MV-4-11 (cell line): ENCODE measurements at regions not wholly inside any gene's neighbourhood (a gene's known extent, or its start where the extent isn't known, plus 50 kb on each side); places are given as distances from the start of the nearest gene placed in this dataset.
A peak's percentile ranks its signal among the peaks of the same experiment; 100 is the strongest.

Source experiments
- DNase-seq: peaks from one replicate; lab custom pipeline; 2025; lab: John Stamatoyannopoulos, UW

DNA sequence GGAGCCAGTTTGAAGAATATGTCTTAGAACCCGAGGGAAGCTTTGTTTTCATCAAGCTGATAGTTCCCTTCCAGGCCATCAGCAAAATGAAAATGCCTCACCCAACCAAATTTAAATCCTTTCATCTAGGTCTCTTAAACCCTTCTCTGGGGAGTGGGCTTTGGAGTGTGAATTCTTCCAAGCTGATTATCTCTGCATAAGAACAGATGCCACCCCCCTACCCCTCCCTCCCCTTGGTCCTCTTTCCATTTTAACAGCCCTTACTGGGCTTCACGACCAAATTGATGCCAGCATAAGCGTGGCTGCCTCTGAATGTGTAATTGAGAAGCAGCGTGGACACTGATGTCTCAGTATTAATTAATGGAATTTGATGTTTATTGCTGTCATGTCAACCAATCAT is 509.7 kb upstream of the CLINT1 start:
- DNase-seq = no peak

- DNase-seq = no peak
Observed at GRCh38 chr5:158364367-158364766, 505.4 kb upstream of the CLINT1 start.

GRCh38 chr5:158354958-158355357 is 496.0 kb upstream of the CLINT1 start:
- peak; percentile 19 for DNase-seq

DNA sequence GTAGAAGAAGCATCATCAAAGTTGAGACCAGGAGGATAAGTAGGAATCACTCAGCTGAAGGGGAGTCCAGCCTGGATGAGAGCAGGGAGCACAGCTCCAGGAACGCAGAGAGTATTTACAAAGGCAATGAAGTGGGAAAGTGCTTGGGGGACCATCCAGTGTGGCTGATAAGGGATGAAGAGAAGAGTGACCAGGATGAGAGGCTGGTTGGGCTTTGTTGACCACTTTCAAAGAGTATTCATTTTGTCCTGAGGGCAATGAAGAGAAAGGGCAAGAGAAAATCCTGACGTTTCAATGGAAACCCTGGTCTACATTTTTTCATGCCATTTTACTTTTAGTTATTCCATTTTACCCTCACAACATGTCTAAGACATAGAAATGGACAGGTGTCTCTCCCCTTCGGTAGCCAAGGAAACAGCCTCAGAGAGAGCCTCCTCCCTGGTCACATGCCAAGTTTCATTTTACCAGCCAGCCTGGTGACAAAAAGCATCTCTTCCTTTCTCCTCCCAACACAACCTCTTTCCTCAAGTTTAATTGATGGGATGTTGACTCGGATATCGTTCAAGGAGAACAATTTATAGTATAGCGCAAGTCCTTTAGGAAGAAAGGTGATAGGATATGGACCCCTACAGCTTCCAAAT is 492.7 kb upstream of the CLINT1 start:
- no peak for DNase-seq

- DNase-seq = no peak
Observed at GRCh38 chr5:158349987-158350386, 491.0 kb upstream of the CLINT1 start.

- DNase-seq = peak; percentile 19
Observed at GRCh38 chr5:158344376-158344775, 485.4 kb upstream of the CLINT1 start.

GRCh38 chr5:158340608-158341007 is 481.7 kb upstream of the CLINT1 start:
- no peak for DNase-seq

- DNase-seq = no peak
Observed at GRCh38 chr5:158326256-158326655, 467.3 kb upstream of the CLINT1 start.

- DNase-seq = no peak
Observed at GRCh38 chr5:158324236-158324635, 465.3 kb upstream of the CLINT1 start.

- no peak for DNase-seq
Observed at GRCh38 chr5:158322620-158323019, 463.7 kb upstream of the CLINT1 start.

DNA sequence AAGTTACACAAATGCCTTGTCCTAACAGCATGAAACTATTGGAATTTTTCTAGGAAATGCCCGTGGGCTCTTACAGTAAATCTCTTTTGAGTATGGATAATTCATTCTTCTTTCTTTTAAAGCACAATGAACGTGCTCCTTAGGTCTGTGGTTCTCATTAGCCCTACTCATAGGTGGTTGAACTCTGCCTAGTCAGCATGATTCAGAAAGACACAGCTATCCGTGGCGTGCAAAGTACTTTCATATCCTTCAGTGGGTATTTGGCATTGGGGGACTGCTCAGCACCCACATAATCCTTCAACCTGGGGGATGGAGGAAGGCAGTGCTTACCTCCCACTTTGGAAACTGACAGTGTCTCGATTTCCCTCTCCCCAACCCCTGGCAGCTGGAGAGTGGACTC is 462.0 kb upstream of the CLINT1 start:
- DNase-seq = no peak

GRCh38 chr5:158320178-158320674 is 461.3 kb upstream of the CLINT1 start:
- no peak for DNase-seq

- no peak for DNase-seq
Observed at GRCh38 chr5:158317507-158317906, 458.6 kb upstream of the CLINT1 start.

DNA sequence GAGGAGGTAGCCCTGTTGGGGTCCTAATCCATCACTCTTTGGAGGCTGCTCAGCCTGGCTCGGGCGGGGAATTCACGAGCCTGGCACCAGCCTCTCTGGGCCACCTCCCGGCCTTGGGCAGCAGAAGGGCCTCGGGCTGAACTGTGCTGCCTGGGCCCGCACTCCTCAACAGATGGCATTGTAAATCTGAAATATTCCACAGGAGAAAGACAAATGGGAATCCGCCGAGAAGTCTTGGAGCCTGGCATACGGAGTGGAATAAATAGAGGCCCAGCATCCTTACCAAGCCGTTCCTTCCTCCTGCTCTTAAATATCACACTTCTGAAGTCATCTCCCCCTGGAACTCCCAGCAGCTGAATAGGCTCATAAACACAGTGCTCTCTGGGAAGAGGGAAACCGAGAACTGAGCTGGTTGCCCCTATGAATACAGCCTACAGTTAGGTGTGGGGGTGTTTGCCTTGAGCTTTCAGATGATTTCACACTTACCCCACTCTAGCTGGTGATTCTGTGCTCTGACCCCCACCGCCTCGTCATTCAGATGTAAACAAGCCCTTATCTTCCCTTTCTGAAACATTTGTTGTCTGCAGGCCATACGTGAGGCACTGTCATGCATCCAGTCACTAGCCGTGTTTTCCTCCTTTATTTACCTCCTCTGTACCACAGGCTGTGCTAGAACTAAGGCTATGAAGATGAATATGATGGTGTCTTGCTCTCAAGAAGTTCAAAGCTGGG is 455.0 kb upstream of the CLINT1 start:
- DNase-seq = no peak

DNA sequence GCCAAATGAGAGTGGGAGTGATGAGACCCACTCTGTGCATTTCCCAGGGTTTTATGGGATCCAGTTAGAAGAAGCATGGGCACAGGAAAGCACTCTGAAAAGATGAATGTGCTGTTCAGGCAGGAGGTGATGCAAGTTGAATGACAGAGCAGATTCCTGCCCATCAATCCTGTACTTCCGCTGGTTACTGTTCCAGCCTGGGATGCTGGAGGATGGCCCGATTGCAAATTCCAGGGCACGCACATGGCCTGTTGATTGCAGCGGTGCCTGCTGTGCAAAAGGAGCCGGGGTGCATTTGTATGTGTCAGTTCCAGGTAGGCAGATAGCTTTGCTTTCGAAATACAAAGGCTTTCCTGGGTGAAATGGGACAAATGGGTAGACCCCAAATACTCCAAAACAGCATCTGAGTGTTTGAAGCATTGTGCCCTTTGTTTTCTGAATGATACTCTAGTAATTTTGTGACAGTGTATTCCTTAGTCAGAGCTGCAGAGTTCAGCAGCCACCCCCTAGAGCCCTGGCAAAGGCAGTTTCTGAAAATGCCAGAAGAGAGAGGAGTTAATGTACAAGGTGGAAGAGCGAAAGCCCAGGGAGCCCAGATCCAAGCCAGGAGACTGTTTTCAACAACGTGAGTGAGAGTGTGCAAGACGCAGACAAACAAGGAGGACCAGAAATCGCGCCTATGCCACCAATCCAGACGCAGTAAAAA is 454.2 kb upstream of the CLINT1 start:
- DNase-seq = no peak

GRCh38 chr5:158309088-158309807 is 450.3 kb upstream of the CLINT1 start:
- DNase-seq = no peak

GRCh38 chr5:158308429-158309025 is 449.6 kb upstream of the CLINT1 start:
- DNase-seq = no peak

- DNase-seq = no peak
Observed at GRCh38 chr5:158305861-158306260, 446.9 kb upstream of the CLINT1 start.

DNA sequence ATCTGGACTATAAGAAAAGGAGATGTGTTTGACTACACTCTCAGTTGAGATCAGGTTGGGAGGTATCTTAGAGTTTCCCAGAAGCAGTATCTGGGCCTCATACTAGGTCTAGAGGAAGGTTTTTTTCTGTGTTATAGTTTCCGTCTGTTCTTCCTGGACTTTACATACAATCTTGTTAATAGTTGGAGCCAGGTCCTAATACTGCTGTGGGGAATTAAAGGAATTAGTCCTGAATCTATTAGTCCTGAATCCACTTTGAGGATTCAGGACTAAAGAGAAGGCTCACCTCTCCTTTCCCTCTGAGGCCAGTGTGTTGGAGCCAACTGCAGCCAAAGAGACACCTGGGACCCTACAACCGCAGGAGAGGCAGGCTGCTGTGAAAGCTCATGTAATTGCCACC is 445.7 kb upstream of the CLINT1 start:
- no peak for DNase-seq

DNA sequence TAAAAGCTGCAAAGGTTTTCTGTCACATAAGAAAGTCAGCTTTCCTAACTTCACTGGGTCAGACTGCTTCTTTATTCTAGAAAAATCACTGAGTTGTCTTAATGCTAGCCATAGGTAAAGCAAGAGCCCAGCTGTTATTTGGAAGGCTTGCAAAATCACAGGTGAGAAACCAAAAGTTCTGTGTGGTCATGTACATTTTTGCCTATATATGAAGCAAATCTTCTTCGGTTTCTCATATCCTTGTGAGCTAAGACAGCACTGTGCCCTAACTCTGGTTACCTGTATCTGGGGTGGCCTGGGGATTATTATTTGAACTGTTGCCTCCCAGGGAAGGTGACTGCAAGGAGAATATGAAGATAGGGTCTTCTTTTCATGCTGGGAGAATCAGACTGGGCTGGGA is 444.9 kb upstream of the CLINT1 start:
- no peak for DNase-seq

- no peak for DNase-seq
Observed at GRCh38 chr5:158303275-158303674, 444.3 kb upstream of the CLINT1 start.

- DNase-seq = no peak
Observed at GRCh38 chr5:158302029-158302428, 443.1 kb upstream of the CLINT1 start.
